GM23338 (cell line): ENCODE measurements at regions not wholly inside any gene's neighbourhood (a gene's known extent, or its start where the extent isn't known, plus 50 kb on each side); places are given as distances from the start of the nearest gene placed in this dataset.

Source experiments
- ATAC-seq: fragments of 200-7000 bp; cut with Tn5 transposase; 3 replicates; pipeline ENCODE4 v1.9.1; 2020
- DNase-seq: peaks from one replicate; pipeline ENCODE4 v3.0.0-alpha.2; 2015; ENCODE audit warnings: low spot score
- H2AFZ ChIP-seq: fragments of 200-600 bp; sonication (generic); 2 replicates; pipeline ENCODE4 v1.8.0; 2016; ENCODE audit warnings: antibody characterized with exemption, mild to moderate bottlenecking, moderate library complexity
- H3F3A ChIP-seq: fragments of 200-600 bp; sonication (generic); replicated peaks from 2 replicates; pipeline ENCODE4 v1.8.0; 2017; ENCODE audit warnings: antibody characterized with exemption, mixed run types, low read depth
- H3K27ac ChIP-seq: fragments of 200-600 bp; sonication (generic); 2 replicates; pipeline ENCODE4 v1.6.1; 2016; ENCODE audit warnings: low read depth
- H3K27me3 ChIP-seq: fragments of 200-600 bp; sonication (generic); 2 replicates; pipeline ENCODE4 v1.8.0; 2016; ENCODE audit warnings: mild to moderate bottlenecking, mixed run types, moderate library complexity; ENCODE audit not compliant: insufficient read depth
- H3K36me3 ChIP-seq: fragments of 200-600 bp; sonication (generic); 2 replicates; pipeline ENCODE4 v1.8.0; 2016; ENCODE audit warnings: mild to moderate bottlenecking; ENCODE audit not compliant: insufficient read depth
- H3K4me1 ChIP-seq: fragments of 200-600 bp; sonication (generic); 2 replicates; pipeline ENCODE4 v1.8.0; 2016; ENCODE audit warnings: mild to moderate bottlenecking, moderate library complexity; ENCODE audit not compliant: insufficient read depth
- H3K4me2 ChIP-seq: fragments of 200-600 bp; sonication (generic); 2 replicates; pipeline ENCODE4 v1.7.1; 2017; ENCODE audit warnings: mixed run types
- H3K4me3 ChIP-seq: fragments of 200-600 bp; sonication (generic); 2 replicates; pipeline ENCODE4 v1.6.1; 2016; ENCODE audit warnings: mixed run types
- H3K79me2 ChIP-seq: fragments of 200-600 bp; sonication (generic); replicated peaks from 2 replicates; pipeline ENCODE4 v1.8.0; 2017; ENCODE audit warnings: mild to moderate bottlenecking; ENCODE audit not compliant: insufficient read depth
- H3K9me2 ChIP-seq: fragments of 200-600 bp; sonication (generic); 2 replicates; pipeline ENCODE4 v1.8.0; 2017; ENCODE audit not compliant: insufficient read depth
- H4K20me1 ChIP-seq: fragments of 200-600 bp; sonication (generic); replicated peaks from 2 replicates; pipeline ENCODE4 v1.8.0; 2017; ENCODE audit warnings: mild to moderate bottlenecking; ENCODE audit not compliant: insufficient read depth
- H3K27ac Mint-ChIP-seq: 2 replicates; pipeline ENCODE4 v1.8.0; 2020; ENCODE audit warnings: inconsistent platforms, mild to moderate bottlenecking, moderate library complexity, mixed read lengths
- H3K27me3 Mint-ChIP-seq: 3 replicates; pipeline ENCODE4 v1.8.0; 2022; ENCODE audit warnings: low read depth, mild to moderate bottlenecking, moderate library complexity, mixed read lengths, inconsistent platforms; ENCODE audit not compliant: insufficient read depth, poor library complexity
- H3K36me3 Mint-ChIP-seq: 3 replicates; pipeline ENCODE4 v1.8.0; 2021; ENCODE audit warnings: low read depth, mild to moderate bottlenecking, inconsistent platforms, moderate library complexity, mixed read lengths
- H3K4me1 Mint-ChIP-seq: 3 replicates; pipeline ENCODE4 v1.8.0; 2020; ENCODE audit warnings: mild to moderate bottlenecking, inconsistent platforms, mixed read lengths
- H3K4me3 Mint-ChIP-seq: 3 replicates; pipeline ENCODE4 v1.8.0; 2021; ENCODE audit warnings: moderate library complexity, mild to moderate bottlenecking, inconsistent platforms, mixed read lengths
- H3K9me3 Mint-ChIP-seq: 3 replicates; pipeline ENCODE4 v1.8.0; 2020; ENCODE audit warnings: moderate library complexity, mild to moderate bottlenecking, inconsistent platforms, mixed read lengths
- EZH2phosphoT487 ChIP-seq: fragments of 200-600 bp; sonication (generic); IDR thresholded peaks from one replicate; pipeline ENCODE4 v1.8.1; 2018; ENCODE audit warnings: antibody characterized with exemption; ENCODE audit not compliant: unreplicated experiment
- JUNB ChIP-seq: IDR thresholded peaks from one replicate; pipeline ENCODE4 v1.6.1; 2016; ENCODE audit warnings: antibody characterized with exemption; ENCODE audit not compliant: unreplicated experiment
- POLR2AphosphoS5 ChIP-seq: IDR thresholded peaks from 2 replicates; pipeline ENCODE4 v1.6.1; 2016; ENCODE audit warnings: antibody characterized with exemption, low read depth
- TF ChIP-seq, protein P1 (sequence below): fragments of 250-450 bp; sonication (Bioruptor Pico); IDR thresholded peaks from 2 replicates; pipeline ENCODE4 v1.5.0; 2020; ENCODE audit warnings: mild to moderate bottlenecking, moderate library complexity
- TF ChIP-seq, protein P2 (sequence below), 2 experiments: fragments of 200-600 bp in 1 of 2; sonication (generic) in 1 of 2; conservative IDR thresholded peaks; 2 replicates each; pipeline versions ENCODE4 v1.5.1 to v1.6.1; 2016 to 2017; ENCODE audit warnings: antibody characterized with exemption in 2 of 2, low read depth in 2 of 2, mild to moderate bottlenecking in 2 of 2, moderate library complexity in 1 of 2
- TF ChIP-seq, protein P3 (sequence below): IDR thresholded peaks from one replicate; pipeline ENCODE4 v1.6.1; 2018; ENCODE audit warnings: antibody characterized with exemption; ENCODE audit not compliant: unreplicated experiment

DNA sequence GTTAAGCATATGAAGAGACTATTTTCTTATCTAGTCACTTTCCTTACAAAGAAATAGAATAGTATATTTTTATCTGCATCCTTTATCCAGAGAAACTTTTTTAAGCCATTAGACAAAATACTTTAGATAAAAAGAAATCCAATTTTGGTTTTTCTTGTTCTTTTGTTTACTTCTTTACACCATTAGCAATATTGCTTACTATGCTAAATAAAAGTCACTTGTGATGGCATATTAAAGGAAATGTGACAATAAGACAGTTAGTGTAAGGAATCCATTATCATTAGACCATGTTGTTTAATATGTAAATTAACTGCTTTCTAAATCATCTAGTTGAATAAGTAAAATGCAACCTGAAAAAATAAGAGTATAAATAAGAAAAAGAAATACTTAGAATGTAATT, 2582.7 kb downstream of the ARAP2 start (continued):
- TF ChIP-seq, protein P1, sequence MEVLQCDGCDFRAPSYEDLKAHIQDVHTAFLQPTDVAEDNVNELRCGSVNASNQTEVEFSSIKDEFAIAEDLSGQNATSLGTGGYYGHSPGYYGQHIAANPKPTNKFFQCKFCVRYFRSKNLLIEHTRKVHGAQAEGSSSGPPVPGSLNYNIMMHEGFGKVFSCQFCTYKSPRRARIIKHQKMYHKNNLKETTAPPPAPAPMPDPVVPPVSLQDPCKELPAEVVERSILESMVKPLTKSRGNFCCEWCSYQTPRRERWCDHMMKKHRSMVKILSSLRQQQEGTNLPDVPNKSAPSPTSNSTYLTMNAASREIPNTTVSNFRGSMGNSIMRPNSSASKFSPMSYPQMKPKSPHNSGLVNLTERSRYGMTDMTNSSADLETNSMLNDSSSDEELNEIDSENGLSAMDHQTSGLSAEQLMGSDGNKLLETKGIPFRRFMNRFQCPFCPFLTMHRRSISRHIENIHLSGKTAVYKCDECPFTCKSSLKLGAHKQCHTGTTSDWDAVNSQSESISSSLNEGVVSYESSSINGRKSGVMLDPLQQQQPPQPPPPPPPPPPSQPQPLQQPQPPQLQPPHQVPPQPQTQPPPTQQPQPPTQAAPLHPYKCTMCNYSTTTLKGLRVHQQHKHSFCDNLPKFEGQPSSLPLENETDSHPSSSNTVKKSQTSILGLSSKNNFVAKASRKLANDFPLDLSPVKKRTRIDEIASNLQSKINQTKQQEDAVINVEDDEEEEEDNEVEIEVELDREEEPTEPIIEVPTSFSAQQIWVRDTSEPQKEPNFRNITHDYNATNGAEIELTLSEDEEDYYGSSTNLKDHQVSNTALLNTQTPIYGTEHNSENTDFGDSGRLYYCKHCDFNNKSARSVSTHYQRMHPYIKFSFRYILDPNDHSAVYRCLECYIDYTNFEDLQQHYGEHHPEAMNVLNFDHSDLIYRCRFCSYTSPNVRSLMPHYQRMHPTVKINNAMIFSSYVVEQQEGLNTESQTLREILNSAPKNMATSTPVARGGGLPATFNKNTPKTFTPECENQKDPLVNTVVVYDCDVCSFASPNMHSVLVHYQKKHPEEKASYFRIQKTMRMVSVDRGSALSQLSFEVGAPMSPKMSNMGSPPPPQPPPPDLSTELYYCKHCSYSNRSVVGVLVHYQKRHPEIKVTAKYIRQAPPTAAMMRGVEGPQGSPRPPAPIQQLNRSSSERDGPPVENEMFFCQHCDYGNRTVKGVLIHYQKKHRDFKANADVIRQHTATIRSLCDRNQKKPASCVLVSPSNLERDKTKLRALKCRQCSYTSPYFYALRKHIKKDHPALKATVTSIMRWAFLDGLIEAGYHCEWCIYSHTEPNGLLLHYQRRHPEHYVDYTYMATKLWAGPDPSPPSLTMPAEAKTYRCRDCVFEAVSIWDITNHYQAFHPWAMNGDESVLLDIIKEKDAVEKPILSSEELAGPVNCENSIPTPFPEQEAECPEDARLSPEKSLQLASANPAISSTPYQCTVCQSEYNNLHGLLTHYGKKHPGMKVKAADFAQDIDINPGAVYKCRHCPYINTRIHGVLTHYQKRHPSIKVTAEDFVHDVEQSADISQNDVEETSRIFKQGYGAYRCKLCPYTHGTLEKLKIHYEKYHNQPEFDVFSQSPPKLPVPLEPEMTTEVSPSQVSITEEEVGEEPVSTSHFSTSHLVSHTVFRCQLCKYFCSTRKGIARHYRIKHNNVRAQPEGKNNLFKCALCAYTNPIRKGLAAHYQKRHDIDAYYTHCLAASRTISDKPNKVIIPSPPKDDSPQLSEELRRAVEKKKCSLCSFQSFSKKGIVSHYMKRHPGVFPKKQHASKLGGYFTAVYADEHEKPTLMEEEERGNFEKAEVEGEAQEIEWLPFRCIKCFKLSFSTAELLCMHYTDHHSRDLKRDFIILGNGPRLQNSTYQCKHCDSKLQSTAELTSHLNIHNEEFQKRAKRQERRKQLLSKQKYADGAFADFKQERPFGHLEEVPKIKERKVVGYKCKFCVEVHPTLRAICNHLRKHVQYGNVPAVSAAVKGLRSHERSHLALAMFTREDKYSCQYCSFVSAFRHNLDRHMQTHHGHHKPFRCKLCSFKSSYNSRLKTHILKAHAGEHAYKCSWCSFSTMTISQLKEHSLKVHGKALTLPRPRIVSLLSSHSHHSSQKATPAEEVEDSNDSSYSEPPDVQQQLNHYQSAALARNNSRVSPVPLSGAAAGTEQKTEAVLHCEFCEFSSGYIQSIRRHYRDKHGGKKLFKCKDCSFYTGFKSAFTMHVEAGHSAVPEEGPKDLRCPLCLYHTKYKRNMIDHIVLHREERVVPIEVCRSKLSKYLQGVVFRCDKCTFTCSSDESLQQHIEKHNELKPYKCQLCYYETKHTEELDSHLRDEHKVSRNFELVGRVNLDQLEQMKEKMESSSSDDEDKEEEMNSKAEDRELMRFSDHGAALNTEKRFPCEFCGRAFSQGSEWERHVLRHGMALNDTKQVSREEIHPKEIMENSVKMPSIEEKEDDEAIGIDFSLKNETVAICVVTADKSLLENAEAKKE (CRISPR knock-in tag): no peak
- TF ChIP-seq JUNB: no peak

DNA sequence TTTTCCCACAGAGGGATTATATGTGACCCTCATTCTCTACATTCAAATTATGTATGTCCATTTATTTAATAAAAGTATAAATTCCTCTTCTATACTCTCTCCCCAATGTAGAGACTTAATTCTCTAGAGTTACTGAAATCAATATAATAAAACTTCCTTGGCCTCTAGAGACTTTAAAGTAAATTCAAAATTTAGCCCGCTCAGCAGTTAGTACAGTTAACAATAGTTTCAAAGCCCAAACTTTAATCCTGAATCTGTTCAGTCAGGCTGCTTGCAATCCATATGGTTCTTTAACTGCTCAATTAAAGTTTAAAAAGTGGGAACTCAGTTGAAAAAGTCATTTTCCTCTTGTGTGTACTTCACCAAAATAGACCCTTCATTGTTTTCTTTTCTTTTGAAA, 2558.4 kb downstream of the ARAP2 start:
- no peaks in the 10 kb centered on the region for H3K4me1 Mint-ChIP-seq
- no peaks in the 10 kb centered on the region for H3F3A ChIP-seq
- no peak for DNase-seq
- H3K27ac ChIP-seq: no peak overlapping the region
- H3K79me2 ChIP-seq: no peaks in the 10 kb centered on the region
- H3K27me3 ChIP-seq: no peaks in the 10 kb centered on the region
- no peak overlapping the region for H3K4me3 ChIP-seq
- no peaks in the 10 kb centered on the region for H3K4me1 ChIP-seq
- H3K4me3 Mint-ChIP-seq: no peak overlapping the region
- TF ChIP-seq, protein P2, sequence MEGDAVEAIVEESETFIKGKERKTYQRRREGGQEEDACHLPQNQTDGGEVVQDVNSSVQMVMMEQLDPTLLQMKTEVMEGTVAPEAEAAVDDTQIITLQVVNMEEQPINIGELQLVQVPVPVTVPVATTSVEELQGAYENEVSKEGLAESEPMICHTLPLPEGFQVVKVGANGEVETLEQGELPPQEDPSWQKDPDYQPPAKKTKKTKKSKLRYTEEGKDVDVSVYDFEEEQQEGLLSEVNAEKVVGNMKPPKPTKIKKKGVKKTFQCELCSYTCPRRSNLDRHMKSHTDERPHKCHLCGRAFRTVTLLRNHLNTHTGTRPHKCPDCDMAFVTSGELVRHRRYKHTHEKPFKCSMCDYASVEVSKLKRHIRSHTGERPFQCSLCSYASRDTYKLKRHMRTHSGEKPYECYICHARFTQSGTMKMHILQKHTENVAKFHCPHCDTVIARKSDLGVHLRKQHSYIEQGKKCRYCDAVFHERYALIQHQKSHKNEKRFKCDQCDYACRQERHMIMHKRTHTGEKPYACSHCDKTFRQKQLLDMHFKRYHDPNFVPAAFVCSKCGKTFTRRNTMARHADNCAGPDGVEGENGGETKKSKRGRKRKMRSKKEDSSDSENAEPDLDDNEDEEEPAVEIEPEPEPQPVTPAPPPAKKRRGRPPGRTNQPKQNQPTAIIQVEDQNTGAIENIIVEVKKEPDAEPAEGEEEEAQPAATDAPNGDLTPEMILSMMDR (conservative IDR thresholded peaks at IDR 0.05; ENCODE audit: low read depth in 2 of 2): no peak
- no peak for TF ChIP-seq POLR2AphosphoS5
- no peak for TF ChIP-seq EZH2phosphoT487
- TF ChIP-seq, protein P3, sequence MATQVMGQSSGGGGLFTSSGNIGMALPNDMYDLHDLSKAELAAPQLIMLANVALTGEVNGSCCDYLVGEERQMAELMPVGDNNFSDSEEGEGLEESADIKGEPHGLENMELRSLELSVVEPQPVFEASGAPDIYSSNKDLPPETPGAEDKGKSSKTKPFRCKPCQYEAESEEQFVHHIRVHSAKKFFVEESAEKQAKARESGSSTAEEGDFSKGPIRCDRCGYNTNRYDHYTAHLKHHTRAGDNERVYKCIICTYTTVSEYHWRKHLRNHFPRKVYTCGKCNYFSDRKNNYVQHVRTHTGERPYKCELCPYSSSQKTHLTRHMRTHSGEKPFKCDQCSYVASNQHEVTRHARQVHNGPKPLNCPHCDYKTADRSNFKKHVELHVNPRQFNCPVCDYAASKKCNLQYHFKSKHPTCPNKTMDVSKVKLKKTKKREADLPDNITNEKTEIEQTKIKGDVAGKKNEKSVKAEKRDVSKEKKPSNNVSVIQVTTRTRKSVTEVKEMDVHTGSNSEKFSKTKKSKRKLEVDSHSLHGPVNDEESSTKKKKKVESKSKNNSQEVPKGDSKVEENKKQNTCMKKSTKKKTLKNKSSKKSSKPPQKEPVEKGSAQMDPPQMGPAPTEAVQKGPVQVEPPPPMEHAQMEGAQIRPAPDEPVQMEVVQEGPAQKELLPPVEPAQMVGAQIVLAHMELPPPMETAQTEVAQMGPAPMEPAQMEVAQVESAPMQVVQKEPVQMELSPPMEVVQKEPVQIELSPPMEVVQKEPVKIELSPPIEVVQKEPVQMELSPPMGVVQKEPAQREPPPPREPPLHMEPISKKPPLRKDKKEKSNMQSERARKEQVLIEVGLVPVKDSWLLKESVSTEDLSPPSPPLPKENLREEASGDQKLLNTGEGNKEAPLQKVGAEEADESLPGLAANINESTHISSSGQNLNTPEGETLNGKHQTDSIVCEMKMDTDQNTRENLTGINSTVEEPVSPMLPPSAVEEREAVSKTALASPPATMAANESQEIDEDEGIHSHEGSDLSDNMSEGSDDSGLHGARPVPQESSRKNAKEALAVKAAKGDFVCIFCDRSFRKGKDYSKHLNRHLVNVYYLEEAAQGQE: no peak
- no peaks in the 10 kb centered on the region for H4K20me1 ChIP-seq
- 0 out of 3 replicates have a peak, but pooled peaks cover 3% of the 10 kb centered on the region for H3K36me3 Mint-ChIP-seq
- H3K27me3 Mint-ChIP-seq: no peaks in the 10 kb centered on the region
- H3K4me2 ChIP-seq: no peak overlapping the region
- H3K27ac Mint-ChIP-seq: no peak overlapping the region
- H3K36me3 ChIP-seq: no peaks in the 10 kb centered on the region
- H3K9me2 ChIP-seq: no peaks in the 10 kb centered on the region; the same call in 1 of the 2 replicates
- H2AFZ ChIP-seq: no peak overlapping the region
- peaks cover 9% of the 10 kb centered on the region for H3K9me3 Mint-ChIP-seq
- ATAC-seq: no peak
